GM21786 (cell line): ENCODE measurements at regions not wholly inside any gene's neighbourhood (a gene's known extent, or its start where the extent isn't known, plus 50 kb on each side); places are given as distances from the start of the nearest gene placed in this dataset.
"Not testable (repeated sequence)": the region's sequence is repeated elsewhere in the genome, so short reads cannot be mapped to it uniquely, and the experiment has no call there.

Experiments
- ATAC-seq: cut with Tn5 transposase; IDR thresholded peaks from one replicate; pipeline ENCODE4 v1.9.1; 2021; ENCODE audit not compliant: unreplicated experiment

GRCh38 chr9:24879591-24879990, 333.9 kb upstream of the IZUMO3 start:
- no peak for ATAC-seq

GRCh38 chr9:24856601-24857000, 310.9 kb upstream of the IZUMO3 start:
- ATAC-seq, result not testable (repeated sequence)

GRCh38 chr9:24846248-24846912, 300.7 kb upstream of the IZUMO3 start:
- peak; percentile 72 for ATAC-seq

- ATAC-seq, result no peak
Measured at GRCh38 chr9:24844217-24844616, 298.5 kb upstream of the IZUMO3 start.

- ATAC-seq, result no peak
Measured at GRCh38 chr9:24841993-24842392, 296.3 kb upstream of the IZUMO3 start.

- no peak for ATAC-seq
Measured at GRCh38 chr9:24832307-24832706, 286.6 kb upstream of the IZUMO3 start.

- no peak for ATAC-seq
Measured at GRCh38 chr9:24828687-24829086, 283.0 kb upstream of the IZUMO3 start.

- ATAC-seq, result no peak
Measured at GRCh38 chr9:24824607-24825006, 278.9 kb upstream of the IZUMO3 start.

- no peak for ATAC-seq
Measured at GRCh38 chr9:24820196-24820595, 274.5 kb upstream of the IZUMO3 start.

GRCh38 chr9:24817756-24818155, 272.1 kb upstream of the IZUMO3 start:
- ATAC-seq, result no peak

GRCh38 chr9:24816006-24816405, 270.3 kb upstream of the IZUMO3 start:
- ATAC-seq, result no peak

GRCh38 chr9:24801344-24801743, 255.6 kb upstream of the IZUMO3 start:
- ATAC-seq, result no peak

- ATAC-seq, result no peak
Measured at GRCh38 chr9:24793787-24794186, 248.1 kb upstream of the IZUMO3 start.

- ATAC-seq, result no peak
Measured at GRCh38 chr9:24776226-24776625, 230.5 kb upstream of the IZUMO3 start.

GRCh38 chr9:24774199-24774598, 228.5 kb upstream of the IZUMO3 start:
- not testable (repeated sequence) for ATAC-seq

- ATAC-seq, result no peak
Measured at GRCh38 chr9:24766081-24766480, 220.4 kb upstream of the IZUMO3 start.

GRCh38 chr9:24765025-24765756, 219.5 kb upstream of the IZUMO3 start:
- ATAC-seq, result no peak

GRCh38 chr9:24738421-24738961, 192.8 kb upstream of the IZUMO3 start:
- no peak for ATAC-seq

- ATAC-seq, result no peak
Measured at GRCh38 chr9:24731754-24732153, 186.1 kb upstream of the IZUMO3 start.

- ATAC-seq, result no peak
Measured at GRCh38 chr9:24721621-24722020, 175.9 kb upstream of the IZUMO3 start.

GRCh38 chr9:24712206-24712605, 166.5 kb upstream of the IZUMO3 start:
- no peak for ATAC-seq

GRCh38 chr9:24708814-24709213, 163.1 kb upstream of the IZUMO3 start:
- no peak for ATAC-seq
